GM23338 (cell line): ENCODE measurements at regions not wholly inside any gene's neighbourhood (a gene's known extent, or its start where the extent isn't known, plus 50 kb on each side); places are given as distances from the start of the nearest gene placed in this dataset.

ENCODE experiments used
- ATAC-seq: fragments of 200-7000 bp; cut with Tn5 transposase; 3 replicates; pipeline ENCODE4 v1.9.1; 2020
- DNase-seq: peaks from one replicate; pipeline ENCODE4 v3.0.0-alpha.2; 2015; ENCODE audit warnings: low spot score
- H2AFZ ChIP-seq: fragments of 200-600 bp; sonication (generic); 2 replicates; pipeline ENCODE4 v1.8.0; 2016; ENCODE audit warnings: antibody characterized with exemption, mild to moderate bottlenecking, moderate library complexity
- H3F3A ChIP-seq: fragments of 200-600 bp; sonication (generic); replicated peaks from 2 replicates; pipeline ENCODE4 v1.8.0; 2017; ENCODE audit warnings: antibody characterized with exemption, mixed run types, low read depth
- H3K27ac ChIP-seq: fragments of 200-600 bp; sonication (generic); 2 replicates; pipeline ENCODE4 v1.6.1; 2016; ENCODE audit warnings: low read depth
- H3K27me3 ChIP-seq: fragments of 200-600 bp; sonication (generic); 2 replicates; pipeline ENCODE4 v1.8.0; 2016; ENCODE audit warnings: mild to moderate bottlenecking, mixed run types, moderate library complexity; ENCODE audit not compliant: insufficient read depth
- H3K36me3 ChIP-seq: fragments of 200-600 bp; sonication (generic); 2 replicates; pipeline ENCODE4 v1.8.0; 2016; ENCODE audit warnings: mild to moderate bottlenecking; ENCODE audit not compliant: insufficient read depth
- H3K4me1 ChIP-seq: fragments of 200-600 bp; sonication (generic); 2 replicates; pipeline ENCODE4 v1.8.0; 2016; ENCODE audit warnings: mild to moderate bottlenecking, moderate library complexity; ENCODE audit not compliant: insufficient read depth
- H3K4me2 ChIP-seq: fragments of 200-600 bp; sonication (generic); 2 replicates; pipeline ENCODE4 v1.7.1; 2017; ENCODE audit warnings: mixed run types
- H3K4me3 ChIP-seq: fragments of 200-600 bp; sonication (generic); 2 replicates; pipeline ENCODE4 v1.6.1; 2016; ENCODE audit warnings: mixed run types
- H3K79me2 ChIP-seq: fragments of 200-600 bp; sonication (generic); replicated peaks from 2 replicates; pipeline ENCODE4 v1.8.0; 2017; ENCODE audit warnings: mild to moderate bottlenecking; ENCODE audit not compliant: insufficient read depth
- H3K9me2 ChIP-seq: fragments of 200-600 bp; sonication (generic); 2 replicates; pipeline ENCODE4 v1.8.0; 2017; ENCODE audit not compliant: insufficient read depth
- H4K20me1 ChIP-seq: fragments of 200-600 bp; sonication (generic); replicated peaks from 2 replicates; pipeline ENCODE4 v1.8.0; 2017; ENCODE audit warnings: mild to moderate bottlenecking; ENCODE audit not compliant: insufficient read depth
- H3K27ac Mint-ChIP-seq: 2 replicates; pipeline ENCODE4 v1.8.0; 2020; ENCODE audit warnings: inconsistent platforms, mild to moderate bottlenecking, moderate library complexity, mixed read lengths
- H3K27me3 Mint-ChIP-seq: 3 replicates; pipeline ENCODE4 v1.8.0; 2022; ENCODE audit warnings: low read depth, mild to moderate bottlenecking, moderate library complexity, mixed read lengths, inconsistent platforms; ENCODE audit not compliant: insufficient read depth, poor library complexity
- H3K36me3 Mint-ChIP-seq: 3 replicates; pipeline ENCODE4 v1.8.0; 2021; ENCODE audit warnings: low read depth, mild to moderate bottlenecking, inconsistent platforms, moderate library complexity, mixed read lengths
- H3K4me1 Mint-ChIP-seq: 3 replicates; pipeline ENCODE4 v1.8.0; 2020; ENCODE audit warnings: mild to moderate bottlenecking, inconsistent platforms, mixed read lengths
- H3K4me3 Mint-ChIP-seq: 3 replicates; pipeline ENCODE4 v1.8.0; 2021; ENCODE audit warnings: moderate library complexity, mild to moderate bottlenecking, inconsistent platforms, mixed read lengths
- H3K9me3 Mint-ChIP-seq: 3 replicates; pipeline ENCODE4 v1.8.0; 2020; ENCODE audit warnings: moderate library complexity, mild to moderate bottlenecking, inconsistent platforms, mixed read lengths
- CREB1 ChIP-seq: fragments of 250-450 bp; sonication (Bioruptor Pico); IDR thresholded peaks from 2 replicates; pipeline ENCODE4 v1.5.0; 2020; ENCODE audit warnings: low read depth, mild to moderate bottlenecking, moderate library complexity
- CTCF ChIP-seq, 2 experiments: fragments of 200-600 bp in 1 of 2; sonication (generic) in 1 of 2; conservative IDR thresholded peaks; 2 replicates each; pipeline versions ENCODE4 v1.5.1 to v1.6.1; 2016 to 2017; ENCODE audit warnings: antibody characterized with exemption in 2 of 2, low read depth in 2 of 2, mild to moderate bottlenecking in 2 of 2, moderate library complexity in 1 of 2
- ETS1 ChIP-seq: IDR thresholded peaks from 2 replicates; pipeline ENCODE4 v1.6.1; 2016; ENCODE audit warnings: antibody characterized with exemption
- EZH2 ChIP-seq: fragments of 200-600 bp; sonication (generic); IDR thresholded peaks from one replicate; pipeline ENCODE4 v1.8.0; 2017; ENCODE audit warnings: antibody characterized with exemption, mild to moderate bottlenecking, low read depth; ENCODE audit not compliant: unreplicated experiment
- EZH2phosphoT487 ChIP-seq: fragments of 200-600 bp; sonication (generic); IDR thresholded peaks from one replicate; pipeline ENCODE4 v1.8.1; 2018; ENCODE audit warnings: antibody characterized with exemption; ENCODE audit not compliant: unreplicated experiment
- JUNB ChIP-seq: IDR thresholded peaks from one replicate; pipeline ENCODE4 v1.6.1; 2016; ENCODE audit warnings: antibody characterized with exemption; ENCODE audit not compliant: unreplicated experiment
- NANOG ChIP-seq: IDR thresholded peaks from 2 replicates; pipeline ENCODE4 v1.6.1; 2016; ENCODE audit warnings: antibody characterized with exemption, borderline replicate concordance
- REST ChIP-seq: IDR thresholded peaks from one replicate; pipeline ENCODE4 v1.6.1; 2018; ENCODE audit warnings: antibody characterized with exemption; ENCODE audit not compliant: unreplicated experiment
- STAT1 ChIP-seq: IDR thresholded peaks from one replicate; pipeline ENCODE4 v1.6.1; 2016; ENCODE audit warnings: antibody characterized with exemption; ENCODE audit not compliant: unreplicated experiment
- ZNF114 ChIP-seq: fragments of 250-450 bp; sonication (Bioruptor Pico); IDR thresholded peaks from 2 replicates; pipeline ENCODE4 v1.5.0; 2020; ENCODE audit warnings: mild to moderate bottlenecking, moderate library complexity
- ZNF331 ChIP-seq: fragments of 250-450 bp; sonication (Bioruptor Pico); IDR thresholded peaks from 2 replicates; pipeline ENCODE4 v1.5.0; 2020; ENCODE audit warnings: low read depth, mild to moderate bottlenecking, moderate library complexity

- TF ChIP-seq CTCF (conservative IDR thresholded peaks at IDR 0.05; ENCODE audit: low read depth in 2 of 2) (no peak), ZNF114 (CRISPR knock-in tag) (no peak), EZH2phosphoT487 (no peak)
Observed at GRCh38 chr3:40877631-40878463, 321.5 kb upstream of the CTNNB1 start (continued).

GRCh38 chr3:40878464-40878905 is 320.8 kb upstream of the CTNNB1 start:
- H3K27ac Mint-ChIP-seq = no peak overlapping the region
- peak overlapping the region; percentile 89 for H2AFZ ChIP-seq

More at GRCh38 chr3:40878464-40878905, 320.8 kb upstream of the CTNNB1 start:
- Histone ChIP-seq H3F3A (no peaks in the 10 kb centered on the region), H3K27ac (no peak overlapping the region), H3K36me3 (no peaks in the 10 kb centered on the region), H3K79me2 (no peaks in the 10 kb centered on the region), H3K9me2 (no peaks in the 10 kb centered on the region; the same call in 1 of the 2 replicates), H3K27me3 (no peaks in the 10 kb centered on the region), H3K4me3 (no peak overlapping the region), H3K4me1 (peaks cover 10% of the 10 kb centered on the region; the same call in 1 of the 2 replicates), H3K4me2 (no peak overlapping the region), H4K20me1 (no peaks in the 10 kb centered on the region)
- ATAC-seq (no peak), DNase-seq (no peak)
- no peaks in the 10 kb centered on the region for H3K9me3 Mint-ChIP-seq
- H3K27me3 Mint-ChIP-seq = peaks cover 2% of the 10 kb centered on the region
- H3K36me3 Mint-ChIP-seq = no peaks in the 10 kb centered on the region
- H3K4me3 Mint-ChIP-seq = no peak overlapping the region
- H3K4me1 Mint-ChIP-seq = peaks cover 6% of the 10 kb centered on the region; the same call in 2 of the 3 replicates
- TF ChIP-seq CREB1 (CRISPR knock-in tag) (no peak), JUNB (no peak), ZNF331 (no peak), ZNF114 (CRISPR knock-in tag) (no peak), ETS1 (no peak), STAT1 (no peak), EZH2phosphoT487 (no peak), REST (no peak), NANOG (no peak), EZH2 (no peak)
